ENCODE measurements at regions not wholly inside any gene's neighbourhood (a gene's known extent, or its start where the extent isn't known, plus 50 kb on each side); places are given as distances from the start of the nearest gene placed in this dataset.

DNA sequence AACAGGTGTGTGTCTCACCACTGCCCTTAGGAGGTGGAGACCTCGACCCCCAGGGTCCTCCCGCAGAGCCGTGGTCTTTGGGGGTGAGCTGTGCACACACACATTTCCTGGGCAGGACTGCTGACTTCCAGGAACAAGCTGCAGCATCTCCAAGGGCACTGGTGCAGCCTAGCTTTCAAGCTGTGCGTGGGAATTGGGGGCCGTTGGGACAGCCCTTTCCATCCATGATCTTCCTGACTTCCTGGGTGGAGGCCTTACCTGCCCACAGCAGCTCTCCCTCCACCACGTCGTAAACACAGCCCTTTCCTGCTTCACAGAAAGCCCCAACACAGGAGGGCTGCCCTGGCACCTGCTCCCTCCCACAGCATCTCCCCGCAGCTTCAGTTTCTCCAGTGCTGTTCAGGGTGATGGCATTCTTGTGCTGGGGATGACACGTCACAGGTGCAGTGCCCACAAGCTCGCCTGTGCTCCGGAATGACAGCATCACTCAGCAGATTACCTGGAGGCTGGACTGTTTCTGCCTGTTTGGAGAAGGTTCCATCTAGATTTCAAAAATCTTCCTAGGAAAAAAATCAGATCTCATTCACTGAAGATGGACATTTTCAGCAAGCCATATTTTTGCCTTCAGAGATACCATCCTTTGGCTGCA, 208.0 kb upstream of the PPP2R2D start:
- H3K36me3 ChIP-seq (ENCODE audit: insufficient read depth in 1 of 2, low read depth in 1 of 2), result no peaks in the 10 kb centered on the region
- DNase-seq, result no peak
- no peaks in the 10 kb centered on the region for H3K4me1 ChIP-seq
- H3K4me3 ChIP-seq, result no peak overlapping the region
- no peak overlapping the region for H3K27ac ChIP-seq
- no peak for ATAC-seq
- WGBS, 3 donors, result 30 to 44% (median 34%) methylated on average over 11 of the region's 11 CpGs
- TF ChIP-seq, protein P1, sequence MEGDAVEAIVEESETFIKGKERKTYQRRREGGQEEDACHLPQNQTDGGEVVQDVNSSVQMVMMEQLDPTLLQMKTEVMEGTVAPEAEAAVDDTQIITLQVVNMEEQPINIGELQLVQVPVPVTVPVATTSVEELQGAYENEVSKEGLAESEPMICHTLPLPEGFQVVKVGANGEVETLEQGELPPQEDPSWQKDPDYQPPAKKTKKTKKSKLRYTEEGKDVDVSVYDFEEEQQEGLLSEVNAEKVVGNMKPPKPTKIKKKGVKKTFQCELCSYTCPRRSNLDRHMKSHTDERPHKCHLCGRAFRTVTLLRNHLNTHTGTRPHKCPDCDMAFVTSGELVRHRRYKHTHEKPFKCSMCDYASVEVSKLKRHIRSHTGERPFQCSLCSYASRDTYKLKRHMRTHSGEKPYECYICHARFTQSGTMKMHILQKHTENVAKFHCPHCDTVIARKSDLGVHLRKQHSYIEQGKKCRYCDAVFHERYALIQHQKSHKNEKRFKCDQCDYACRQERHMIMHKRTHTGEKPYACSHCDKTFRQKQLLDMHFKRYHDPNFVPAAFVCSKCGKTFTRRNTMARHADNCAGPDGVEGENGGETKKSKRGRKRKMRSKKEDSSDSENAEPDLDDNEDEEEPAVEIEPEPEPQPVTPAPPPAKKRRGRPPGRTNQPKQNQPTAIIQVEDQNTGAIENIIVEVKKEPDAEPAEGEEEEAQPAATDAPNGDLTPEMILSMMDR (IDR thresholded peaks at IDR 0.05), result no peak
- H3K9me3 ChIP-seq, result no peaks in the 10 kb centered on the region
- peaks cover 0 to 9% (median 2%) of the 10 kb centered on the region in 3 donors for H3K27me3 ChIP-seq (ENCODE audit: insufficient read depth in 3 of 3, low read length in 2 of 3)
- intact Hi-C loops (cut with DNase I), result no loop called here

DNA sequence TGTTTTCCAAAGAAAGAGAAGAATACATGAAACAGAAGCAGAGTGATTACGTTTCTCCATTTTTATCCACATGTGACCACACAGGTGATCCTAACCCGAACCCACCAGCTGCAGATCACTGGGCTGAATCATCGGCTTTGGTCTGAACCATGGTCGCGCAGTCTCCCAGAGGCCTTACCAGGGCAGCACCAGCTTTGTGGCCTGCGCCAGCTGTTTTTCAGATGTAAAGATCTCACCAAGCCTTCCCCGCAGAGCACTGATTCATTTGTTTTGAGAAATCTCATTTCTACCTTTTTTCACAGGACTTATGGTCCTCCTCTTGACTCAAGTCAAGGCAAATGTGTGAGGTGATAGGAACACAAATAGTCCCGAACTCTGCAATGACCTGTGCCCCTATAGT, 207.0 kb upstream of the PPP2R2D start:
- WGBS, 3 donors, result 89 to 91% (median 90%) methylated on average over 8 of the region's 8 CpGs
- H3K4me1 ChIP-seq, result no peaks in the 10 kb centered on the region
- no peaks in the 10 kb centered on the region for H3K36me3 ChIP-seq (ENCODE audit: insufficient read depth in 1 of 2, low read depth in 1 of 2)
- TF ChIP-seq, protein P1 (IDR thresholded peaks at IDR 0.05), result no peak
- no peak for ATAC-seq
- no peak overlapping the region for H3K4me3 ChIP-seq
- H3K27ac ChIP-seq, result no peak overlapping the region
- DNase-seq, result no peak
- no peaks in the 10 kb centered on the region for H3K9me3 ChIP-seq
- intact Hi-C loops (cut with DNase I), result no loop called here
- H3K27me3 ChIP-seq (ENCODE audit: insufficient read depth in 3 of 3, low read length in 2 of 3), result peaks cover 0 to 9% (median 2%) of the 10 kb centered on the region in 3 donors

DNA sequence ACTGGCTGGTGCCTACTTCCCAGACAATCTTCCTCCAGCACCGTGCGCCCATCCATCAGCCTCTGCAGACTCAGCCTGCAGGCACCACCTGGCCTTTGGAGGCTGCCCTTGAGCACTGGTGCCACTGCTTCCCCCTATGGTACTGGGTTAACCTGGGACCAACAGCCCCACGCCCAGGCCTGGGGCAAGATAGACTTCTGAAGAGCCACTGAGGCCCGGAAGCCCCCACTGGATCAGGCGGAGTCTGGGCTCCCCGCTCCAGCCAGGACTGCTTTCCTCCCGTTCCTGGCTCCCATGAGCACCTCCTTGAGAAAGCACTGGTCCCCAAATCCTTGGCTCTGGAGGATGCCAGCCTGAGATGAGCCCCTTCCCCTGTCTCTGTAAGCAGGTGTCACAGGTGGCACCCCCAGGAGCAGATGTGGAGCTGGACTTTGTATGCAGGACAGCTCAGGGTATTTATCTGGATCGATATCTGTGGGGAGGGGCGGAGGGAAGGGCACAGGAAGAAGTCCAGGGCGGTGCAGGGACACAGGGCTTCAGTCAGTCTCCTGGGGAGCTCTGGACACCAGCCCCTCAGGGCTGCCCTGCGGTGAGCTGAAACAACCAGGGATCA, 206.5 kb upstream of the PPP2R2D start:
- H3K27ac ChIP-seq, result no peak overlapping the region
- ATAC-seq, result no peak
- TF ChIP-seq, protein P1 (IDR thresholded peaks at IDR 0.05), result no peak
- 92 to 94% (median 92%) methylated on average over 11 of the region's 11 CpGs for WGBS, 3 donors
- H3K9me3 ChIP-seq, result no peaks in the 10 kb centered on the region
- no peak overlapping the region for H3K4me3 ChIP-seq
- H3K36me3 ChIP-seq (ENCODE audit: insufficient read depth in 1 of 2, low read depth in 1 of 2), result no peaks in the 10 kb centered on the region
- peaks cover 0 to 9% (median 2%) of the 10 kb centered on the region in 3 donors for H3K27me3 ChIP-seq (ENCODE audit: insufficient read depth in 3 of 3, low read length in 2 of 3)
- DNase-seq, result no peak
- intact Hi-C loops (cut with DNase I), result no loop called here
- H3K4me1 ChIP-seq, result no peaks in the 10 kb centered on the region

DNA sequence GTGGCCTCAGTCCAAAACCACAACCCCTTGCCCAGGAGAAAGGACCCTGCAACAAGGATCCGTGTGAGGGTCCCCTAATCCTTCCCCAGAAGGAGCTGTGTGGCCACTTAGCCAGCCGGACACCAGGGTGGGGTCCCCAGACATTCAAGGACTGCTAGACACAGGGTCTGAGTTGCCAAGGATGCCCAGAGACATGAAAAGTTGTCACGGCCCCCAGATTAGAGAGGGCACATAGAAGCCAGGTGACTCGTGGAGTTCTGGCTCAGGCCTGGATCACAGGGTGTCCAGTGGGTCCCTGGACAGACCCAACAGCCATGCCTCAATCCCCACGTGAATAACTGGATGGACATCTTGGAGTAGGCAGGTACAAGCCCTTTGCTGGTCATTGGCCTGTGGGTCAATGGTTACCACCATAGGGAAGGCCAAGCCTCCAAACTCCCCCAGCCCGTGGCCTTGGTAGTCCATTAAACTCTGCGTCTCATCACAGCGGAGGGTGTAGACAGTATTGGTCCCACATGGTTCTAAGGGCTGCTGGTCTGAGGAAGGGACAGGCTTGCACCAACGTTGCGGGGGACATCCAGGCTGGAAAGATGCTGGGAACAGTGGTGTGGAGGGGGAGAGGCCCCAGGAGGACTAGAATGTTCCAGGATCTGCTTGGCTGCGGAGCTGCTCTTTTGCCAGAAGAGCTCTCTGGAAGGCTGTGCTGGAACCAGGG, 205.9 kb upstream of the PPP2R2D start:
- ATAC-seq, result no peak
- Histone ChIP-seq H3K36me3 (ENCODE audit: insufficient read depth in 1 of 2, low read depth in 1 of 2) (no peaks in the 10 kb centered on the region), H3K4me1 (no peaks in the 10 kb centered on the region), H3K27me3 (ENCODE audit: insufficient read depth in 3 of 3, low read length in 2 of 3) (peaks cover 0 to 9% (median 2%) of the 10 kb centered on the region in 3 donors), H3K27ac (no peak overlapping the region), H3K4me3 (no peak overlapping the region), H3K9me3 (no peaks in the 10 kb centered on the region)
- TF ChIP-seq, protein P1 (IDR thresholded peaks at IDR 0.05), result no peak
- WGBS, 3 donors, result 60 to 75% (median 73%) methylated on average over 11 of the region's 11 CpGs
- no peak for DNase-seq
- intact Hi-C loops (cut with DNase I), result no loop called here
